Kidney epithelial cell (primary cell): ENCODE measurements at regions not wholly inside any gene's neighbourhood (a gene's known extent, or its start where the extent isn't known, plus 50 kb on each side); places are given as distances from the start of the nearest gene placed in this dataset.

Experiments used
- DNase-seq: peaks from one replicate; pipeline ENCODE4 v3.0.0-alpha.2; 2010; ENCODE audit warnings: low read depth
- H3K27me3 ChIP-seq: 2 replicates; pipeline ENCODE4 v1.6.0; 2011; ENCODE audit warnings: low read length; ENCODE audit not compliant: control insufficient read depth, insufficient read depth
- H3K36me3 ChIP-seq: 2 replicates; pipeline ENCODE4 v1.5.1; 2011; ENCODE audit warnings: low read length; ENCODE audit not compliant: control insufficient read depth, insufficient read depth
- H3K4me3 ChIP-seq: 2 replicates; pipeline ENCODE4 v1.5.1; 2011; ENCODE audit warnings: low read depth, mild to moderate bottlenecking, control low read depth, low read length
- TF ChIP-seq, protein P1 (sequence below): IDR thresholded peaks from 2 replicates; pipeline ENCODE4 v1.5.1; 2011; ENCODE audit warnings: mild to moderate bottlenecking, moderate library complexity, low read length, control low read depth, inconsistent platforms; ENCODE audit not compliant: insufficient read depth, poor library complexity, severe bottlenecking

DNA sequence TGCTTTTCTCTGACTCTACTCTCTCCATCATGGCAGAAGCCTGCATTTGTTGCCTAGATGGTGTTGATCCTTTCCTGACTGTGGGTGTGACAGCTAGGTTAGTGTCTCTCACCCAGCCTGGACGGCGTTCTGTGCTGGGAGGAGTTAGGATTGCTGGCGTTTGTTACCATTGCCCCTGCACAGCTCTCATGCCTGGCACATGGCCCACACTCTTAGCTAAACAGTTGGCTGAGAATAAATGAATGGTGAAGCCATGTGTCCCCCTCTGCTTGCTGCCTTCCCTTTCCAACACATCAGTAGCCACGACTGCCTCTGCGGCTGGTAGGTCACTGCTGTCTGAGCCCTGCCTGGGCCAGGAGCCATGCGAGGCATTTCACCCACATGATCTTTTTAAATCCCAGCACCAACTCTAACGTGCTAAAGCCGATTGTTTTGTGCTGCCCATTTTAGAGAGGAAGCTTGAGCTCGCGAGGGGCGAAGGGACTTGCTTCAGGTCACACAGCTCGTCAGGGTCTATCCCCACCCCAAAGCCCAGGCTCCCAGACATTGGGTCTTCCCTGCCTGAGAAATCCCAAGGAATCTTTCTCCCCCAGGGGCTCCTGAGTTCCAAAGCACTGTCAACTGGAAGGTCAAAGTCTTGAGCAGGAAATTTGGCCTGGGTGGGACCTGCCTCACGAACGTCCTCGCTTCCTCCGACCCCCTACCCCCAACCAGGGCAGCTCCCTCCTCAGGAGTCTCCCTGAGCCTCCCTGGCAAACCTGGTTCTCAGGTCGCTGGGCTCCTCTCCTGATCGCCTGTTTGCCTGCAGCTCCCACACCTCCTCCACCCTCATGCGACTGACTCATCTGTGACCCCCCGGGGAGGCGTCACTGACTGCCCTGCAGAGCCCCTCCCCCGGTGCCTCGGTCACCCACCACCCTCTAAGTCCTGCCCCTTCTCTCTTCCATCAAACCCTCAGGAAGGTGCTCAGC is 271.7 kb upstream of the C1orf174 start:
- Histone ChIP-seq H3K27me3 (no peaks in the 10 kb centered on the region), H3K36me3 (no peaks in the 10 kb centered on the region), H3K4me3 (no peak overlapping the region)
- no peak for DNase-seq
- TF ChIP-seq, protein P1, sequence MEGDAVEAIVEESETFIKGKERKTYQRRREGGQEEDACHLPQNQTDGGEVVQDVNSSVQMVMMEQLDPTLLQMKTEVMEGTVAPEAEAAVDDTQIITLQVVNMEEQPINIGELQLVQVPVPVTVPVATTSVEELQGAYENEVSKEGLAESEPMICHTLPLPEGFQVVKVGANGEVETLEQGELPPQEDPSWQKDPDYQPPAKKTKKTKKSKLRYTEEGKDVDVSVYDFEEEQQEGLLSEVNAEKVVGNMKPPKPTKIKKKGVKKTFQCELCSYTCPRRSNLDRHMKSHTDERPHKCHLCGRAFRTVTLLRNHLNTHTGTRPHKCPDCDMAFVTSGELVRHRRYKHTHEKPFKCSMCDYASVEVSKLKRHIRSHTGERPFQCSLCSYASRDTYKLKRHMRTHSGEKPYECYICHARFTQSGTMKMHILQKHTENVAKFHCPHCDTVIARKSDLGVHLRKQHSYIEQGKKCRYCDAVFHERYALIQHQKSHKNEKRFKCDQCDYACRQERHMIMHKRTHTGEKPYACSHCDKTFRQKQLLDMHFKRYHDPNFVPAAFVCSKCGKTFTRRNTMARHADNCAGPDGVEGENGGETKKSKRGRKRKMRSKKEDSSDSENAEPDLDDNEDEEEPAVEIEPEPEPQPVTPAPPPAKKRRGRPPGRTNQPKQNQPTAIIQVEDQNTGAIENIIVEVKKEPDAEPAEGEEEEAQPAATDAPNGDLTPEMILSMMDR: no peak

DNA sequence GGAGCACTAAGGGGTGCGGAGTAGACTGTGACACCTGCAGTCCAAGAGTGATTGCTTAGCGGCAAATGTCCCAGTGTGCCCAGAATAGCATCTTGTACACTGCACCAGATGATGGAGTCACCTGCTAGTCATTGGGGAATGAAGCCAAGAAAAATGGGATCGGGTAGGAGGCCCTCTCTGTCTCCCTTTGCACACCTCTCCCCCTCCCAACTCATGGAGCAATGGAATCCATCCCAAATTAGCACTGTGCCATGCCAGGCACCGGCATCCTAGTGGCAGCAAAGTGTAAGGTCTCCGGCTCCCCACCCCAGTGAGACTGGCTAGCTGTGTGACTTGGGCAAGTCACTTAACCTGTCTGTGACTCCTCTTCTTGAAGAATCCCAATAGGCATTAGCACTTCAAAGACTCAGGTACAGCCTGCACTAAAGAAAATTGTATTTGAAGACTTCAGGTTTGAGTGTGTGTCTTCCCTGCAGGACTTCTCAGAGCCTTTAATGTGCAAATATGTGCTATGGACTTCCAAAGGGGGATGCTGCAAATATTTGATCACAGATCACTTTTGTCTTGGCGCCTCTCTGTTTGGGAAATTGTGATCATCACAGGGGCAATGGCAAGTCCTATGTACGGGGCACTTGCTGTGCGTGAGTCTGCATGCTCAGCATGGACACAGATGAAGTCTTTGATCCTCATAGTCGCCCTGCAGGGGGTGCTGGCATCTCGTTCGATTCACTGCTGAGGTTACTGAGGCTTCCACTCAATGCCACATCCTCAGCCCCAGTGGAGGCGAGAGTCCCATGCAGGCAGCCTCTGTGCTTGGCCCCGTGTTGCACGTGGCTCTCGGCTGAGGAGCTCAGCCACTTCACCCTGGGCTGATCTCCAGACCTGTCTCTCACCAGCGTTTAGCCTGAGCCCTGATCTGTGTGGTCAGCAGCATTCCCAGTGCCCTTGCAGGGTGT is 272.9 kb upstream of the C1orf174 start:
- TF ChIP-seq, protein P1: no peak
- Histone ChIP-seq H3K36me3 (no peaks in the 10 kb centered on the region), H3K4me3 (no peak overlapping the region), H3K27me3 (no peaks in the 10 kb centered on the region)
- DNase-seq: no peak

DNA sequence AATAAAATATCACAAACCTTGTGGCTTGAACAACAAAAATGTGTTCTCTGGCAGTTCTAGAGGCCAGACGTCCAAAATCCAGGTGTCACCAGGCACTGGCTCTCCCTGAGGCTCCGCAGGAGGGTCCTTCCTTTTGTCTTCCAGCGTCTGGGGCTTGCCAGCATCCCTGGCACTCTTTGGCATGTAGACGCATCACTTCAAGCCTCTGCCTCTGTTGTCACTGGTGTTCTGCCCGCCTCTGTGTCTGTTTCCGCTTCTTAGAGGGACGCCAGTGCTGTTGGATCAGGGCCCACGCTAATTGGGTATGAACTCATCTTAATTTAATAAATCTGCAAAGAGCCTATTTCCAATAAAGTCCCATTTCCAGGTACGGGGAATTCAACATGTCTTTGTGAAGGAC is 273.7 kb upstream of the C1orf174 start:
- Histone ChIP-seq H3K4me3 (no peak overlapping the region), H3K36me3 (no peaks in the 10 kb centered on the region), H3K27me3 (no peaks in the 10 kb centered on the region)
- TF ChIP-seq, protein P1: no peak
- DNase-seq: no peak

DNA sequence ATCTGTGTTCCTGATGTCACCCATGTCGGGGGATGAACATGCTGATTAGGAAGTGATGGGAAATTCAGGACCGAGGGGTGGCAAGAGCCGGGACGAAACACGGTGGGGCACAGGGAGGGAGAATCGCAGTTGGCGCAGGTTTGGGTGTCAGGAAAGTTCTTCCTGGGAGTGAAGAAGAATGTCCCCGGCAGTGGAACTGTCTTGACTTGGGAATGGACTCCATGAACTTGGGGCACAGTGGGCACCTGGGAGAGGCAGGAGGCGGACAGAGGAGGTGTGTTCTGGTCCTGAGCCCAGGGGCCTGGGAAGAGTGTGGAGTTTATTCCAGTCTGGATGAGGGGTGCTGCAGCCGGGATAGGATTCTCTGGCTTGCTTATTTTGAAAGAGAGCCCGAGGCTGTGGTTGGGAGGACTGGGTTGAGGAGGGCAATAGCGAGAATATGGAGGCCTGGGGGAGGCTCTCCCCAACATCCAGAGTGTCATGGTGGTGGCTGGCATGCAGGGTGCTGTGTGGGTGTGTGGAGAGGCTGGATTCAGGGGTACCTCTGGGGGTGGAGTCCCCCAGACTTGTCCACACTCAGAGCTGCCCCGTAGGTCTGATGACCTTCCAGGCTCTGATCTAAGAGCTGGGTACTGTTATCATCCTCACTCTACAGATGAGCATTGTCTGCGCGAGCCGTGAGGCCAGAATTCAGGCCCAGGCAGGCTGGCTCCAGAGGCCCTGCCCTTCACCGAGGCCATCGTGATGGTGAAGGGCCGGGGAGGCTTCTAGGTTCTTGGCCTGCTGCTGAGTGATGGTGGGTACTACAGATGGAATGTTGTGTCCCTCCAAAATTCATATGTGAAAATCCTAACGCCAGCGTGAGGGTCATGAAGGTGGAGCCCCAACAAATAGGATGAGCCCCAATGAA is 274.5 kb upstream of the C1orf174 start:
- H3K36me3 ChIP-seq: no peaks in the 10 kb centered on the region
- no peaks in the 10 kb centered on the region for H3K27me3 ChIP-seq
- TF ChIP-seq, protein P1: no peak
- no peak for DNase-seq
- no peak overlapping the region for H3K4me3 ChIP-seq

DNA sequence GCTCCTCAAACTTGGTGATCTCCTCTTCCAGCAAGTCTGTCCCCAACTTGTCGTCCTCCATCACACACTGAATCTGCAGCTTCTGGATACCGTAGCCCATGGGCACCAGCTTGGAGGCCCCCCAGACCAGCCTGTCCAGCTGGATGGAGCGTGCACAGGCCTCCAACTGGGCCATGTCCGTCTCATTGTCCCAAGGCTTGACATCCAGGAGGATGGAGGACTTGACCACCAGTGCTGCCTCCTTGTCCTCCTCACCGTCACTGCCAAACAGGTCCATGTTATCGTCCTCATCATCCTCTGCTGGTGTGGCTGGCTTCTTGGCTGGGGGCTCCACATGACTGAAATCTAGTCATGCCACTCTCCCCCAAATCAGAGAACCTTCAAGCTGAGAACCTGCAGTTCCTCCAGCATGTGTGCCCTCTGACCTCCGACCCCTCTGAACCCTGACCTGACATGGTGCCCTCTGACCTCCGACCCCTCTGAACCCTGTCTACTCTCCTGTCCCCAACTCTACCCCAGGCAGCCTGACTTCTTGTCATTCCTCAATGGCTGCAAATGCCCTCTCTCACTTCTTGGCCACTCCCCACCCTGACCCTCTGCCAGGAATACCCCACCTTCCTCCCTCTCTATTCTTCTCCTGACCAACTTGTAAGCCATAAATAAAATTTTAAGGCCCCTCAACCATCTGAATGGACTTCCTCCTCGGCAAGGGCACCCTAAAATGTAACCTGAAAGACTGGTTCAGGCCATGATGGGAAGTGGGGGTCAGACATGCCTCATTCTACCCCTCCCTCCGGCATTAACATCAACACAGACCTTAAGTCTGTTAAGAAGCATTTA is 275.7 kb upstream of the C1orf174 start:
- TF ChIP-seq, protein P1: no peak
- H3K4me3 ChIP-seq: no peak overlapping the region
- H3K36me3 ChIP-seq: no peaks in the 10 kb centered on the region
- DNase-seq: no peak
- no peaks in the 10 kb centered on the region for H3K27me3 ChIP-seq
